ENCODE measurements at regions not wholly inside any gene's neighbourhood (a gene's known extent, or its start where the extent isn't known, plus 50 kb on each side); places are given as distances from the start of the nearest gene placed in this dataset.
"Not testable (repeated sequence)": the region's sequence is repeated elsewhere in the genome, so short reads cannot be mapped to it uniquely, and the experiment has no call there.

DNA sequence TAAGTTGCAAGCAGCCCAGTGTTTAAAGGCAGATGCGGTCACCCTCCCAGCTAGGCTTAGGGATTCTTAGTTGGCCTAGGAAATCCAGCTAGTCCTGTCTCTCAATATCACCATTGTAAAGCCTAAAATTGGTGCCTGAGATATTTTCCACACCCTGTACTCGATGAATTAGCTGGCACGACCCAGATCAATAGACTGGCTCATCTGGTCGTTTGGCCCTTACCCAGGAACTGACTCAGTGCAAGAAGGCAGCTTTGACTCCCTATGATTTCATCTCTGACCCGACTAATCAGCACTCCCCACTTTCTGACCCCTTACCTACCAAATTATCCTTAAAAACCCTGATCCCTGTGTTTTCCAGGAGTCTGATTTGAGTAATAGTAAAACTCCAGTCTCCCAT lies 384.9 kb upstream of the SLC7A11 start:
- ChIA-PET CTCF (no interaction called here), POLR2A (no interaction called here)
- Mint-ChIP-seq H3K36me3 (ENCODE audit: low read depth) (no peaks in the 10 kb centered on the region), H3K9me3 (no peaks in the 10 kb centered on the region), H3K27ac (no peak overlapping the region), H3K27me3 (no peaks in the 10 kb centered on the region), H3K4me3 (no peak overlapping the region), H3K4me1 (ENCODE audit: low read depth) (no peaks in the 10 kb centered on the region)
- ATAC-seq (no peak), DNase-seq (no peak)
- TF ChIP-seq, protein P1, sequence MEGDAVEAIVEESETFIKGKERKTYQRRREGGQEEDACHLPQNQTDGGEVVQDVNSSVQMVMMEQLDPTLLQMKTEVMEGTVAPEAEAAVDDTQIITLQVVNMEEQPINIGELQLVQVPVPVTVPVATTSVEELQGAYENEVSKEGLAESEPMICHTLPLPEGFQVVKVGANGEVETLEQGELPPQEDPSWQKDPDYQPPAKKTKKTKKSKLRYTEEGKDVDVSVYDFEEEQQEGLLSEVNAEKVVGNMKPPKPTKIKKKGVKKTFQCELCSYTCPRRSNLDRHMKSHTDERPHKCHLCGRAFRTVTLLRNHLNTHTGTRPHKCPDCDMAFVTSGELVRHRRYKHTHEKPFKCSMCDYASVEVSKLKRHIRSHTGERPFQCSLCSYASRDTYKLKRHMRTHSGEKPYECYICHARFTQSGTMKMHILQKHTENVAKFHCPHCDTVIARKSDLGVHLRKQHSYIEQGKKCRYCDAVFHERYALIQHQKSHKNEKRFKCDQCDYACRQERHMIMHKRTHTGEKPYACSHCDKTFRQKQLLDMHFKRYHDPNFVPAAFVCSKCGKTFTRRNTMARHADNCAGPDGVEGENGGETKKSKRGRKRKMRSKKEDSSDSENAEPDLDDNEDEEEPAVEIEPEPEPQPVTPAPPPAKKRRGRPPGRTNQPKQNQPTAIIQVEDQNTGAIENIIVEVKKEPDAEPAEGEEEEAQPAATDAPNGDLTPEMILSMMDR (IDR thresholded peaks at IDR 0.05), result no peak
- intact Hi-C loops (cut with micrococcal nuclease), result no loop called here

DNA sequence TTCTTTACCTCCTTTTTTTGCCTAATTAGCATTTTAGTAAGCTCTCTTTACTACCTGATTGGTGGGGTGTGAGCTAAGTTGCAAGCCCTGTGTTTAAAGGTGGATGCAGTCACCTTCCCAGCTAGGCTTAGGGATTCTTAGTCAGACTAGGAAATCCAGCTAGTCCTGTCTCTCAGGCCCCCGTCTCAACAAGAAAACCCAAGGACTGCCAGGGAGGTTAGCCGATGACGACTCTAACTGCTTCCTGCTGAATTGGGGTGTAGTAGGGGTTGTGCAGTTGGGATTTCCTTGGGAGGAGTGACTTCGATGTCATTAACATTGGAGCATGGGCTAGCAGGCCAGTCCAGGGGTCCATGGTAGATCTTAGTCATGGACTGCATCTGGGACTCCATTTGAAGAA lies 380.2 kb upstream of the SLC7A11 start:
- CTCF ChIA-PET, result interaction anchor here (0.8 kb wide), 1 partner anchor 58 kb away, joined by 3 read pairs; no protein-coding TSS in a partner anchor
- H3K36me3 Mint-ChIP-seq (ENCODE audit: low read depth), result not testable (repeated sequence)

DNA sequence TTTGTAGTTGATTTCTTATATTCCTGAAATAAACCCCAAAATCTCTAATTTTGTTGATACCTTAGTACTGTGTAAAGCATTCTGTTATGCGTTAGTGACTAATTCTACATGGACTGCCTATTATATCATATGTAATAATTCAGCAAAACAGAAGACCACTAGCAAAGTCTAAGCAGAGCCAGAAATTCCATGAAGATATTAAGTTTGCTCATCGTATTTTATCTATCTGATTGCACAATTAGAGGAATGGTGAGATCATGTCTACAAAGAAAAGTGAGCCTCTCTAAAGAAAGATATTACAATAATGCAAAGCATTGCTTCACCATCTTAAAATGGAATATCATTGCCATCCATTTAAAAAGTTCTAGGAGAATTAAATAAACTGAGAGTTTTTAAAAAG lies 374.6 kb upstream of the SLC7A11 start:
- Mint-ChIP-seq H3K27ac (no peak overlapping the region), H3K36me3 (ENCODE audit: low read depth) (no peaks in the 10 kb centered on the region), H3K9me3 (peaks cover 4% of the 10 kb centered on the region), H3K27me3 (no peaks in the 10 kb centered on the region), H3K4me1 (ENCODE audit: low read depth) (no peaks in the 10 kb centered on the region), H3K4me3 (no peak overlapping the region)
- ATAC-seq (no peak), DNase-seq (no peak)
- CTCF ChIA-PET, result no interaction called here
- POLR2A ChIA-PET, result no interaction called here
- TF ChIP-seq, protein P1 (IDR thresholded peaks at IDR 0.05), result no peak
- intact Hi-C loops (cut with micrococcal nuclease), result no loop called here

More for the DNA sequence above, 380.2 kb upstream of the SLC7A11 start:
- POLR2A ChIA-PET; intact Hi-C loops (cut with micrococcal nuclease); H3K4me1 Mint-ChIP-seq (ENCODE audit: low read depth); H3K4me3 Mint-ChIP-seq; H3K9me3 Mint-ChIP-seq; ATAC-seq; H3K27me3 Mint-ChIP-seq; DNase-seq; H3K27ac Mint-ChIP-seq: not testable (repeated sequence)

DNA sequence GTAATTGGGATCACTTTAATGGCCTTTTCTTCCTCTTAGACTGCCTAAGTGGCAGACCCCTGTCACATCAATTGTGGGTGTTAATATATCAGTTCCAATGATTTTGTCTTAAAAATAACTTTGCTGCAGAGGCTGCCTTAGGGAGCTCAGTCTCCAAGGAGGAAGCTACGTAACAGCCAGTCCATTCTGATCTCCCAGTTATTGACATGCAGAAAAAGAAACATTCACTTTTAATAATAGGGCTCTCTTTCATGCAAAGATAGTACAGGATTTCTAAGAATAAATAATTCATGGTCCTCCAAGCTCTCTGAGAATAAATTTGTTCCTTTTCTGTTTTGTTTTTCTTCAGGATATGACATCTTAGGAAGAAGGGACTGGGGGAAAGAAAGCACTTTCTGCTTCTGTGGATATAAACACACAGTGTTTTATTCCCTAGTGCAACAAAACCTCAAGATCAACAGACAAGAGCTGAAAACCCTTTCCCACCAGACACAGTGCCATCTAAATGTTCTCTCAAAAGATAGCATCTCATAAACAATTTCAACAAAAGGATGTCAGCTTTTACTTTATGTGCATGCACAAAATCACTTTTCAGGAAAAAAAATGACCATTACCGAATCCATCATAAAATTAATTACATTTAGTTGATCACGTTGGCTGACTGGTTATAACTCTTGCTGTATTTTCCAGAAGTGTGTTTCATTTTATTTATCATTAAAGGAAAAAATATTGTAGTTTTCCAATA lies 372.4 kb upstream of the SLC7A11 start:
- H3K9me3 Mint-ChIP-seq, result peaks cover 2% of the 10 kb centered on the region
- CTCF ChIA-PET, result no interaction called here
- TF ChIP-seq, protein P1 (IDR thresholded peaks at IDR 0.05), result no peak
- POLR2A ChIA-PET, result no interaction called here
- DNase-seq, result no peak
- intact Hi-C loops (cut with micrococcal nuclease), result no loop called here
- H3K4me3 Mint-ChIP-seq, result no peak overlapping the region
- no peaks in the 10 kb centered on the region for H3K36me3 Mint-ChIP-seq (ENCODE audit: low read depth)
- ATAC-seq, result no peak
- no peaks in the 10 kb centered on the region for H3K4me1 Mint-ChIP-seq (ENCODE audit: low read depth)
- H3K27me3 Mint-ChIP-seq, result no peaks in the 10 kb centered on the region
- H3K27ac Mint-ChIP-seq, result no peak overlapping the region

- ChIA-PET POLR2A (no interaction called here), CTCF (no interaction called here)
- intact Hi-C loops (cut with micrococcal nuclease), result no loop called here
- no peaks in the 10 kb centered on the region for H3K36me3 Mint-ChIP-seq (ENCODE audit: low read depth)
- DNase-seq, result no peak
- no peak overlapping the region for H3K4me3 Mint-ChIP-seq
- no peaks in the 10 kb centered on the region for H3K4me1 Mint-ChIP-seq (ENCODE audit: low read depth)
- TF ChIP-seq, protein P1 (IDR thresholded peaks at IDR 0.05), result no peak
- no peaks in the 10 kb centered on the region for H3K27me3 Mint-ChIP-seq
- no peaks in the 10 kb centered on the region for H3K9me3 Mint-ChIP-seq
- ATAC-seq, result no peak
- no peak overlapping the region for H3K27ac Mint-ChIP-seq
Measured at GRCh38 chr4:138612428-138612827, 370.3 kb upstream of the SLC7A11 start.
